ENCODE measurements at regions not wholly inside any gene's neighbourhood (a gene's known extent, or its start where the extent isn't known, plus 50 kb on each side); places are given as distances from the start of the nearest gene placed in this dataset.

DNA sequence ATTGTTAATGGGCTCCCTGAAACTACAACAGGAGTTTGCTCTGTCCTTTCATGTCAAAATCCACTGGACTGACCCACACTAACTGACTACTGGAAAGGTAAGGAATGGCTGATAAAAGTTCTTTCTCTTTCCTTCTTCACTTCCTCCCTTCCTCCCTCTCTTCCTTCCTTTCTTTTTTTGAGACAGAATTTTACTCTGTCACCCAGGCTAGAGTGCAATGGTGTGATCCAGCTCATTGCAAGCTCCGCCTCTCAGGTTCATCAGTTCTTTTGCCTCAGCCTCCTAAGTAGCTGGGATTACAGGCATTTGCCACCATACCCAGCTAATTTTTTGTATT is 85.2 kb downstream of the IGLL1 start:
- TF ChIP-seq, protein P1, sequence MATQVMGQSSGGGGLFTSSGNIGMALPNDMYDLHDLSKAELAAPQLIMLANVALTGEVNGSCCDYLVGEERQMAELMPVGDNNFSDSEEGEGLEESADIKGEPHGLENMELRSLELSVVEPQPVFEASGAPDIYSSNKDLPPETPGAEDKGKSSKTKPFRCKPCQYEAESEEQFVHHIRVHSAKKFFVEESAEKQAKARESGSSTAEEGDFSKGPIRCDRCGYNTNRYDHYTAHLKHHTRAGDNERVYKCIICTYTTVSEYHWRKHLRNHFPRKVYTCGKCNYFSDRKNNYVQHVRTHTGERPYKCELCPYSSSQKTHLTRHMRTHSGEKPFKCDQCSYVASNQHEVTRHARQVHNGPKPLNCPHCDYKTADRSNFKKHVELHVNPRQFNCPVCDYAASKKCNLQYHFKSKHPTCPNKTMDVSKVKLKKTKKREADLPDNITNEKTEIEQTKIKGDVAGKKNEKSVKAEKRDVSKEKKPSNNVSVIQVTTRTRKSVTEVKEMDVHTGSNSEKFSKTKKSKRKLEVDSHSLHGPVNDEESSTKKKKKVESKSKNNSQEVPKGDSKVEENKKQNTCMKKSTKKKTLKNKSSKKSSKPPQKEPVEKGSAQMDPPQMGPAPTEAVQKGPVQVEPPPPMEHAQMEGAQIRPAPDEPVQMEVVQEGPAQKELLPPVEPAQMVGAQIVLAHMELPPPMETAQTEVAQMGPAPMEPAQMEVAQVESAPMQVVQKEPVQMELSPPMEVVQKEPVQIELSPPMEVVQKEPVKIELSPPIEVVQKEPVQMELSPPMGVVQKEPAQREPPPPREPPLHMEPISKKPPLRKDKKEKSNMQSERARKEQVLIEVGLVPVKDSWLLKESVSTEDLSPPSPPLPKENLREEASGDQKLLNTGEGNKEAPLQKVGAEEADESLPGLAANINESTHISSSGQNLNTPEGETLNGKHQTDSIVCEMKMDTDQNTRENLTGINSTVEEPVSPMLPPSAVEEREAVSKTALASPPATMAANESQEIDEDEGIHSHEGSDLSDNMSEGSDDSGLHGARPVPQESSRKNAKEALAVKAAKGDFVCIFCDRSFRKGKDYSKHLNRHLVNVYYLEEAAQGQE (IDR thresholded peaks at IDR 0.05; ENCODE audit: insufficient read depth in 1 of 2, low read depth in 2 of 2, low read length in 2 of 2), result no peak
- no peak for TF ChIP-seq SIN3A (IDR thresholded peaks at IDR 0.05; ENCODE audit: borderline replicate concordance, insufficient read depth, low read length)

All from PFSK-1 (cell line).